ENCODE measurements at regions not wholly inside any gene's neighbourhood (a gene's known extent, or its start where the extent isn't known, plus 50 kb on each side); places are given as distances from the start of the nearest gene placed in this dataset.

GRCh38 chr9:100794738-100795269 lies 216.9 kb downstream of the CAVIN4 start:
- TF ChIP-seq EZH2phosphoT487 (IDR thresholded peaks at IDR 0.05; ENCODE audit: low read length) (no peak), CTCF (IDR thresholded peaks at IDR 0.05; ENCODE audit: low read length) (no peak), EZH2 (optimal IDR thresholded peaks at IDR 0.05; ENCODE audit: low read depth, low read length) (no peak)
